Sigmoid colon (tissue), 4 donors: ENCODE measurements at regions not wholly inside any gene's neighbourhood (a gene's known extent, or its start where the extent isn't known, plus 50 kb on each side); places are given as distances from the start of the nearest gene placed in this dataset.
"Not testable (repeated sequence)": the region's sequence is repeated elsewhere in the genome, so short reads cannot be mapped to it uniquely, and the experiment has no call there.

Source experiments
- POLR2A ChIP-seq, 2 donors: fragments of 450-650 bp; IDR thresholded peaks; one replicate each; pipeline ENCODE4 v1.6.1; 2016; ENCODE audit warnings: antibody characterized with exemption in 2 of 2, mild to moderate bottlenecking in 2 of 2, moderate library complexity in 2 of 2
- POLR2AphosphoS5 ChIP-seq, 4 donors: sonication (generic); formaldehyde crosslinking; IDR thresholded peaks; one replicate each; pipeline ENCODE4 v1.6.1; 2017; ENCODE audit warnings: antibody characterized with exemption in 4 of 4
- TF ChIP-seq, protein P1 (sequence below), 4 experiments: fragments of 450-650 bp in 3 of 4; fragments of 200-600 bp in 1 of 4; IDR thresholded peaks; one replicate each; pipeline ENCODE4 v1.5.1; 2016 to 2019; ENCODE audit warnings: antibody characterized with exemption in 4 of 4, mild to moderate bottlenecking in 3 of 4, moderate library complexity in 2 of 4

GRCh38 chr15:22163715-22164114, 83.4 kb downstream of the OR4M2 start:
- TF ChIP-seq, protein P1, sequence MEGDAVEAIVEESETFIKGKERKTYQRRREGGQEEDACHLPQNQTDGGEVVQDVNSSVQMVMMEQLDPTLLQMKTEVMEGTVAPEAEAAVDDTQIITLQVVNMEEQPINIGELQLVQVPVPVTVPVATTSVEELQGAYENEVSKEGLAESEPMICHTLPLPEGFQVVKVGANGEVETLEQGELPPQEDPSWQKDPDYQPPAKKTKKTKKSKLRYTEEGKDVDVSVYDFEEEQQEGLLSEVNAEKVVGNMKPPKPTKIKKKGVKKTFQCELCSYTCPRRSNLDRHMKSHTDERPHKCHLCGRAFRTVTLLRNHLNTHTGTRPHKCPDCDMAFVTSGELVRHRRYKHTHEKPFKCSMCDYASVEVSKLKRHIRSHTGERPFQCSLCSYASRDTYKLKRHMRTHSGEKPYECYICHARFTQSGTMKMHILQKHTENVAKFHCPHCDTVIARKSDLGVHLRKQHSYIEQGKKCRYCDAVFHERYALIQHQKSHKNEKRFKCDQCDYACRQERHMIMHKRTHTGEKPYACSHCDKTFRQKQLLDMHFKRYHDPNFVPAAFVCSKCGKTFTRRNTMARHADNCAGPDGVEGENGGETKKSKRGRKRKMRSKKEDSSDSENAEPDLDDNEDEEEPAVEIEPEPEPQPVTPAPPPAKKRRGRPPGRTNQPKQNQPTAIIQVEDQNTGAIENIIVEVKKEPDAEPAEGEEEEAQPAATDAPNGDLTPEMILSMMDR (IDR thresholded peaks at IDR 0.05): not testable (repeated sequence)
- not testable (repeated sequence) for TF ChIP-seq POLR2AphosphoS5, POLR2A (IDR thresholded peaks at IDR 0.05)
